Mesothelial cell of epicardium (in vitro differentiated cells): ENCODE measurements at regions not wholly inside any gene's neighbourhood (a gene's known extent, or its start where the extent isn't known, plus 50 kb on each side); places are given as distances from the start of the nearest gene placed in this dataset.

Source experiments
- DNase-seq, 2 experiments: peaks; one replicate each; pipeline ENCODE4 v3.0.0; 2021; ENCODE audit warnings: low spot score in 2 of 2; ENCODE audit not compliant: unreplicated experiment in 2 of 2
- H3K27ac Mint-ChIP-seq: 2 replicates; pipeline ENCODE4 v1.8.0; 2021; ENCODE audit warnings: mixed read lengths
- H3K27me3 Mint-ChIP-seq: 2 replicates; pipeline ENCODE4 v1.8.0; 2021; ENCODE audit warnings: low read depth, mixed read lengths
- H3K36me3 Mint-ChIP-seq: 2 replicates; pipeline ENCODE4 v1.8.0; 2021; ENCODE audit warnings: mixed read lengths
- H3K4me1 Mint-ChIP-seq: 2 replicates; pipeline ENCODE4 v1.8.0; 2021; ENCODE audit warnings: mixed read lengths
- H3K4me3 Mint-ChIP-seq: 2 replicates; pipeline ENCODE4 v1.8.0; 2021; ENCODE audit warnings: mild to moderate bottlenecking, moderate library complexity, mixed read lengths
- H3K9me3 Mint-ChIP-seq: 2 replicates; pipeline ENCODE4 v1.8.0; 2021; ENCODE audit warnings: mixed read lengths
- TF ChIP-seq, protein P1 (sequence below): fragments of 200-600 bp; sonication (generic); IDR thresholded peaks from one replicate; pipeline ENCODE4 v1.5.0; 2021; ENCODE audit warnings: antibody characterized with exemption; ENCODE audit not compliant: unreplicated experiment

- peak in 1 of 2 experiments; percentile 29 for DNase-seq
- TF ChIP-seq, protein P1, sequence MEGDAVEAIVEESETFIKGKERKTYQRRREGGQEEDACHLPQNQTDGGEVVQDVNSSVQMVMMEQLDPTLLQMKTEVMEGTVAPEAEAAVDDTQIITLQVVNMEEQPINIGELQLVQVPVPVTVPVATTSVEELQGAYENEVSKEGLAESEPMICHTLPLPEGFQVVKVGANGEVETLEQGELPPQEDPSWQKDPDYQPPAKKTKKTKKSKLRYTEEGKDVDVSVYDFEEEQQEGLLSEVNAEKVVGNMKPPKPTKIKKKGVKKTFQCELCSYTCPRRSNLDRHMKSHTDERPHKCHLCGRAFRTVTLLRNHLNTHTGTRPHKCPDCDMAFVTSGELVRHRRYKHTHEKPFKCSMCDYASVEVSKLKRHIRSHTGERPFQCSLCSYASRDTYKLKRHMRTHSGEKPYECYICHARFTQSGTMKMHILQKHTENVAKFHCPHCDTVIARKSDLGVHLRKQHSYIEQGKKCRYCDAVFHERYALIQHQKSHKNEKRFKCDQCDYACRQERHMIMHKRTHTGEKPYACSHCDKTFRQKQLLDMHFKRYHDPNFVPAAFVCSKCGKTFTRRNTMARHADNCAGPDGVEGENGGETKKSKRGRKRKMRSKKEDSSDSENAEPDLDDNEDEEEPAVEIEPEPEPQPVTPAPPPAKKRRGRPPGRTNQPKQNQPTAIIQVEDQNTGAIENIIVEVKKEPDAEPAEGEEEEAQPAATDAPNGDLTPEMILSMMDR, result no peak
- peaks cover 73% of the 10 kb centered on the region for H3K27me3 Mint-ChIP-seq
- H3K4me3 Mint-ChIP-seq, result no peak overlapping the region
- H3K27ac Mint-ChIP-seq, result no peak overlapping the region
- no peaks in the 10 kb centered on the region for H3K9me3 Mint-ChIP-seq
- H3K4me1 Mint-ChIP-seq, result peaks cover 8% of the 10 kb centered on the region
- no peaks in the 10 kb centered on the region for H3K36me3 Mint-ChIP-seq
These were observed 159.3 kb downstream of the BRD1 start for GRCh38 chr22:49668402-49668801.

GRCh38 chr22:49667236-49667635 lies 160.4 kb downstream of the BRD1 start:
- no peaks in the 10 kb centered on the region for H3K9me3 Mint-ChIP-seq
- DNase-seq, result peak in 1 of 2 experiments; percentile 31
- H3K4me1 Mint-ChIP-seq, result peaks cover 8% of the 10 kb centered on the region
- no peaks in the 10 kb centered on the region for H3K36me3 Mint-ChIP-seq
- TF ChIP-seq, protein P1, result no peak
- peaks cover 78% of the 10 kb centered on the region for H3K27me3 Mint-ChIP-seq
- no peak overlapping the region for H3K27ac Mint-ChIP-seq
- H3K4me3 Mint-ChIP-seq, result no peak overlapping the region

GRCh38 chr22:49666146-49666809 lies 161.4 kb downstream of the BRD1 start:
- Mint-ChIP-seq H3K36me3 (no peaks in the 10 kb centered on the region), H3K27me3 (peaks cover 75% of the 10 kb centered on the region), H3K4me3 (no peak overlapping the region), H3K4me1 (peaks cover 4% of the 10 kb centered on the region), H3K9me3 (no peaks in the 10 kb centered on the region), H3K27ac (no peak overlapping the region)
- peak in 1 of 2 experiments; percentile 25 for DNase-seq
- TF ChIP-seq, protein P1, result no peak

- H3K4me1 Mint-ChIP-seq, result no peaks in the 10 kb centered on the region
- TF ChIP-seq, protein P1, result no peak
These were observed 162.8 kb downstream of the BRD1 start for GRCh38 chr22:49664891-49665290.

GRCh38 chr22:49664371-49664881 lies 163.2 kb downstream of the BRD1 start:
- no peak overlapping the region for H3K4me3 Mint-ChIP-seq
- DNase-seq, result peak in 1 of 2 experiments; percentile 34
- H3K36me3 Mint-ChIP-seq, result no peaks in the 10 kb centered on the region
- no peaks in the 10 kb centered on the region for H3K4me1 Mint-ChIP-seq
- H3K27ac Mint-ChIP-seq, result no peak overlapping the region
- H3K9me3 Mint-ChIP-seq, result no peaks in the 10 kb centered on the region
- TF ChIP-seq, protein P1, result no peak
- peaks cover 63% of the 10 kb centered on the region for H3K27me3 Mint-ChIP-seq

More at GRCh38 chr22:49664891-49665290, 162.8 kb downstream of the BRD1 start:
- no peaks in the 10 kb centered on the region for H3K9me3 Mint-ChIP-seq
- no peak overlapping the region for H3K27ac Mint-ChIP-seq
- H3K4me3 Mint-ChIP-seq, result no peak overlapping the region
- peaks cover 68% of the 10 kb centered on the region for H3K27me3 Mint-ChIP-seq
- H3K36me3 Mint-ChIP-seq, result no peaks in the 10 kb centered on the region
- DNase-seq, result peak in 1 of 2 experiments; percentile 27
